Peyer's patch (tissue), 4 donors: ENCODE measurements at regions not wholly inside any gene's neighbourhood (a gene's known extent, or its start where the extent isn't known, plus 50 kb on each side); places are given as distances from the start of the nearest gene placed in this dataset.

Experiments used
- DNase-seq, 3 donors: peaks; one replicate each; pipeline ENCODE4 v3.0.0-alpha.2; 2017 to 2019
- H3K27ac ChIP-seq, 4 donors: fragments of 200-600 bp; sonication (generic); one replicate each; pipeline ENCODE4 v1.5.1; 2016 to 2019
- H3K27me3 ChIP-seq, 2 donors: fragments of 200-600 bp; sonication (generic); one replicate each; pipeline ENCODE4 v1.5.1; 2019
- H3K36me3 ChIP-seq, 3 donors: fragments of 200-600 bp; sonication (generic); one replicate each; pipeline ENCODE4 v1.5.1; 2016 to 2019
- H3K4me1 ChIP-seq, 4 donors: fragments of 200-600 bp; sonication (generic); one replicate each; pipeline ENCODE4 v1.5.1; 2016 to 2019
- H3K4me3 ChIP-seq, 4 donors: fragments of 200-600 bp; sonication (generic); 1 replicate in 3 of 4; 2 replicates in 1 of 4; pipeline ENCODE4 v1.5.1; 2016 to 2019; ENCODE audit warnings: mild to moderate bottlenecking in 1 of 4
- H3K9me3 ChIP-seq, 4 donors: fragments of 200-600 bp; sonication (generic); one replicate each; pipeline ENCODE4 v1.5.1; 2016 to 2019; ENCODE audit warnings: mild to moderate bottlenecking in 1 of 4
- CTCF ChIP-seq, 6 experiments: fragments of 450-650 bp in 4 of 6; fragments of 200-600 bp in 2 of 6; sonication (generic) in 1 of 6; IDR thresholded peaks; one replicate each; pipeline ENCODE4 v1.5.1; 2017 to 2019; ENCODE audit warnings: antibody characterized with exemption in 6 of 6, mild to moderate bottlenecking in 3 of 6, moderate library complexity in 1 of 6
- POLR2A ChIP-seq, 2 donors: fragments of 450-650 bp; IDR thresholded peaks; one replicate each; pipeline ENCODE4 v1.5.1; 2017; ENCODE audit warnings: antibody characterized with exemption in 2 of 2, mild to moderate bottlenecking in 2 of 2, moderate library complexity in 2 of 2

- Histone ChIP-seq H3K36me3 (no peaks in the 10 kb centered on the region), H3K27ac (no peak overlapping the region), H3K4me1 (no peaks in the 10 kb centered on the region), H3K4me3 (no peak overlapping the region), H3K27me3 (no peaks in the 10 kb centered on the region), H3K9me3 (no peaks in the 10 kb centered on the region)
- DNase-seq = no peak
- no peak for TF ChIP-seq POLR2A (IDR thresholded peaks at IDR 0.05)
- TF ChIP-seq CTCF (IDR thresholded peaks at IDR 0.05) = no peak
These were observed 381.4 kb downstream of the TMEM161B start for GRCh38 chr5:87887247-87887646.

- TF ChIP-seq CTCF (IDR thresholded peaks at IDR 0.05) (no peak), POLR2A (IDR thresholded peaks at IDR 0.05) (no peak)
- DNase-seq = no peak
- Histone ChIP-seq H3K4me1 (no peaks in the 10 kb centered on the region), H3K36me3 (no peaks in the 10 kb centered on the region), H3K27me3 (no peaks in the 10 kb centered on the region), H3K9me3 (no peaks in the 10 kb centered on the region), H3K4me3 (no peak overlapping the region), H3K27ac (no peak overlapping the region)
These were observed 382.5 kb downstream of the TMEM161B start for GRCh38 chr5:87886164-87886563.

- DNase-seq = no peak
- Histone ChIP-seq H3K4me1 (no peaks in the 10 kb centered on the region), H3K4me3 (no peak overlapping the region), H3K27ac (no peak overlapping the region), H3K27me3 (no peaks in the 10 kb centered on the region), H3K9me3 (no peaks in the 10 kb centered on the region), H3K36me3 (no peaks in the 10 kb centered on the region)
- TF ChIP-seq CTCF (IDR thresholded peaks at IDR 0.05) = no peak
- no peak for TF ChIP-seq POLR2A (IDR thresholded peaks at IDR 0.05)
These were observed 382.9 kb downstream of the TMEM161B start for GRCh38 chr5:87885758-87886157.

GRCh38 chr5:87877495-87877894 lies 391.1 kb downstream of the TMEM161B start:
- Histone ChIP-seq H3K4me3 (no peak overlapping the region), H3K27me3 (no peaks in the 10 kb centered on the region), H3K36me3 (no peaks in the 10 kb centered on the region), H3K9me3 (no peaks in the 10 kb centered on the region), H3K27ac (no peak overlapping the region), H3K4me1 (no peaks in the 10 kb centered on the region)
- no peak for TF ChIP-seq CTCF (IDR thresholded peaks at IDR 0.05)
- no peak for TF ChIP-seq POLR2A (IDR thresholded peaks at IDR 0.05)
- no peak for DNase-seq

- no peak overlapping the region for H3K27ac ChIP-seq
- TF ChIP-seq POLR2A (IDR thresholded peaks at IDR 0.05) (no peak), CTCF (IDR thresholded peaks at IDR 0.05) (no peak)
These were observed 391.6 kb downstream of the TMEM161B start for GRCh38 chr5:87877023-87877422.

GRCh38 chr5:87876616-87877015 lies 392.0 kb downstream of the TMEM161B start:
- Histone ChIP-seq H3K27ac (no peak overlapping the region), H3K36me3 (no peaks in the 10 kb centered on the region), H3K4me1 (no peaks in the 10 kb centered on the region), H3K4me3 (no peak overlapping the region), H3K27me3 (no peaks in the 10 kb centered on the region), H3K9me3 (no peaks in the 10 kb centered on the region)
- DNase-seq = no peak
- TF ChIP-seq POLR2A (IDR thresholded peaks at IDR 0.05) = no peak

More at GRCh38 chr5:87877023-87877422, 391.6 kb downstream of the TMEM161B start:
- H3K27me3 ChIP-seq = no peaks in the 10 kb centered on the region
- no peak overlapping the region for H3K4me3 ChIP-seq
- no peak for DNase-seq
- no peaks in the 10 kb centered on the region for H3K9me3 ChIP-seq
- H3K36me3 ChIP-seq = no peaks in the 10 kb centered on the region
- H3K4me1 ChIP-seq = no peaks in the 10 kb centered on the region
